Muscle layer of duodenum (tissue), 2 donors: ENCODE measurements at regions not wholly inside any gene's neighbourhood (a gene's known extent, or its start where the extent isn't known, plus 50 kb on each side); places are given as distances from the start of the nearest gene placed in this dataset.

ENCODE experiments used
- H3K27ac ChIP-seq: one replicate; pipeline ENCODE4 v1.7.0; 2013; ENCODE audit warnings: mild to moderate bottlenecking, low read length
- H3K27me3 ChIP-seq: one replicate; pipeline ENCODE4 v1.7.0; 2013; ENCODE audit warnings: low read depth, mild to moderate bottlenecking, control low read depth, low read length
- H3K36me3 ChIP-seq, 2 donors: one replicate each; pipeline ENCODE4 v1.7.0; 2013; ENCODE audit warnings: low read length in 2 of 2, control low read depth in 1 of 2, mild to moderate bottlenecking in 1 of 2; ENCODE audit not compliant: insufficient read depth in 2 of 2, control insufficient read depth in 1 of 2
- H3K4me1 ChIP-seq, 2 donors: one replicate each; pipeline ENCODE4 v1.7.0; 2013; ENCODE audit warnings: low read length in 2 of 2, mild to moderate bottlenecking in 2 of 2, control low read depth in 1 of 2, moderate library complexity in 1 of 2; ENCODE audit not compliant: insufficient read depth in 2 of 2, control insufficient read depth in 1 of 2
- H3K4me3 ChIP-seq, 2 donors: one replicate each; pipeline ENCODE4 v1.7.0; 2013; ENCODE audit warnings: low read length in 2 of 2, low read depth in 1 of 2, mild to moderate bottlenecking in 1 of 2
- H3K9me3 ChIP-seq, 2 donors: one replicate each; pipeline ENCODE4 v1.7.0; 2013; ENCODE audit warnings: low read length in 2 of 2, control low read depth in 1 of 2, mild to moderate bottlenecking in 1 of 2; ENCODE audit not compliant: control insufficient read depth in 1 of 2
- donor health status: healthy.

DNA sequence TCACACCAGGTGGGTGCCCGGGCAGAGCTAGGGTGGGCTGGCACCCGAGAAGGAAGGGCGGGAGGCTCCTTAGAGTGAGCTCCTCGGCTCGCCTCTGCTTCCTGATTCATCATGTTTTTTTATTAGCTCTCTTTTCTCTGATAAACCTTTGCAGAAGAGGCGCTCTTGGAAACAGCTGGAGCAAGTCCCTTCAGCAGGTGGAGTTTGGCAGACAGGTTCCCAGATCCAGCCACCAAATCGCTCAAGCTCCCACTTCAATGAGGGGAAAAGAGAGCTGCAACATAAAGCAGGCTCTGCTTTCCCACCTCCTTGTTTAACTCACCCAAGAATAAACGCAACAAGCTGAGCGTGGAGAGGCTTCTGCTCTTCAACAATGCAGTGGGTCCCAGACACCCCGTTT is 244.8 kb downstream of the TSHZ3 start:
- Histone ChIP-seq H3K27ac (no peak overlapping the region), H3K9me3 (no peaks in the 10 kb centered on the region), H3K27me3 (no peaks in the 10 kb centered on the region), H3K4me3 (no peak overlapping the region), H3K4me1 (peaks cover 0 to 17% of the 10 kb centered on the region in 2 donors), H3K36me3 (no peaks in the 10 kb centered on the region)

DNA sequence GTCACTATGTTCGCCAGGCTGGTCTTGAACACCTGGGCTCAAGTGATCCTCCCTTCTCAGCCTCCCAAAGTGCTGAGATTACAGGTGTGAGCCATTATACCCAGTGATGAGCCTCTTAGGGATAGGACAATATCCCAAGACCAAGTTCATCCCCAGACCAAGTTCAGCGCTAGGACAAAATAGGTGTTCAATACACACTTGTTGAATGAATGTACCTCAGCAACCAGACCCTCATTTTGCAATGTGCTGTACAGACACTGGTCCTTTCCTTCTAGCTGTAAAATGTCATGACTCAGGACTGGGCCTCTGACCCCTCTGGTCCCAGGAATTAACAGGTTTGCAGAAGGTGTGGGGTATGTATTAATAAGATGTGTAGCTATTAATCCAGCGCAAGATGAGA is 246.0 kb downstream of the TSHZ3 start:
- H3K9me3 ChIP-seq, result no peaks in the 10 kb centered on the region
- peaks cover 0 to 14% of the 10 kb centered on the region in 2 donors for H3K4me1 ChIP-seq
- H3K27ac ChIP-seq, result no peak overlapping the region
- H3K4me3 ChIP-seq, result no peak overlapping the region
- no peaks in the 10 kb centered on the region for H3K36me3 ChIP-seq
- no peaks in the 10 kb centered on the region for H3K27me3 ChIP-seq

- no peak overlapping the region for H3K27ac ChIP-seq
- H3K4me1 ChIP-seq, result peaks cover 0 to 14% of the 10 kb centered on the region in 2 donors
- no peak overlapping the region for H3K4me3 ChIP-seq
Observed at GRCh38 chr19:31102674-31103073, 246.6 kb downstream of the TSHZ3 start.

DNA sequence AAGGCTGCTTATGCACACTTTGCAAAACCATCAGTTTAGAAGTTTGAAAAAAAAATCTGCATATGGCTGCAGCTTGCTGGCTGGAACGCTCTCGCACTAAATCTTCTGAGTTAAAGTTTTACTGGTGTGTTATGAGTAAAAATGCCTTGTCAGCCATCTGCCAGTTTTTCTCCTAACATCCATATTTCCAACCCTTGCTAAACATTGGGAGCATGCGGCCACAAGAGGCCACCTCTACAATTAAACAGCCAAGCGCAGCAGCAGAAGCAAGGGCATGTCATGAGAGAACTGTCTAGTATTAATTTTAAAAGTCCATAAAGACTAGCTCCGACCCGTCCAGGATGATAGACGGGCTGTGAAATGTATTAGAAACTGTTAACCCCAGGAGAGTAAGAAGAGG is 248.3 kb downstream of the TSHZ3 start:
- H3K4me1 ChIP-seq, result peaks cover 0 to 14% of the 10 kb centered on the region in 2 donors
- H3K4me3 ChIP-seq, result no peak overlapping the region
- H3K9me3 ChIP-seq, result no peaks in the 10 kb centered on the region
- H3K27ac ChIP-seq, result no peak overlapping the region
- no peaks in the 10 kb centered on the region for H3K36me3 ChIP-seq
- no peaks in the 10 kb centered on the region for H3K27me3 ChIP-seq

More at GRCh38 chr19:31102674-31103073, 246.6 kb downstream of the TSHZ3 start:
- H3K36me3 ChIP-seq, result no peaks in the 10 kb centered on the region
- H3K9me3 ChIP-seq, result no peaks in the 10 kb centered on the region
- H3K27me3 ChIP-seq, result no peaks in the 10 kb centered on the region

DNA sequence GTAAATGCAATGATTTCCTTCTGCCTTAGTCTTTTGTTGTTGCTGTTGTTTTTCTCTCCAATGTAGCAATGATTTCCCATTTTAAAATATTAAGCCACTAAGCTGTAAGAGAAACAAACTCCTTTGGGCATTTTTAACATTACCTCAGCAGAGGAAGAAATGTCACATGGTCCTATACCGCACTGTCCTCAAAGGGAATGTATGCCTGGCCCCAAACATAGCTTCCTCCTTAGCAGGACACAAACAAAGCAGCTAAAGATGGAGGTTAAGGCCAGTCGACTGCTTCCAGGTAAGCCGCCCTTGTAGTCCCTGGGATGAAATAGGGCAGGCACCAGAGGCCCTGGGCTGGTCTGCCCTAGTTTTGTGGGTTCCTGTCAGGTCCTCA is 249.0 kb downstream of the TSHZ3 start:
- no peaks in the 10 kb centered on the region for H3K27me3 ChIP-seq
- no peaks in the 10 kb centered on the region for H3K9me3 ChIP-seq
- no peaks in the 10 kb centered on the region for H3K36me3 ChIP-seq
- H3K4me3 ChIP-seq, result no peak overlapping the region
- H3K4me1 ChIP-seq, result peaks cover 0 to 14% of the 10 kb centered on the region in 2 donors
- no peak overlapping the region for H3K27ac ChIP-seq

DNA sequence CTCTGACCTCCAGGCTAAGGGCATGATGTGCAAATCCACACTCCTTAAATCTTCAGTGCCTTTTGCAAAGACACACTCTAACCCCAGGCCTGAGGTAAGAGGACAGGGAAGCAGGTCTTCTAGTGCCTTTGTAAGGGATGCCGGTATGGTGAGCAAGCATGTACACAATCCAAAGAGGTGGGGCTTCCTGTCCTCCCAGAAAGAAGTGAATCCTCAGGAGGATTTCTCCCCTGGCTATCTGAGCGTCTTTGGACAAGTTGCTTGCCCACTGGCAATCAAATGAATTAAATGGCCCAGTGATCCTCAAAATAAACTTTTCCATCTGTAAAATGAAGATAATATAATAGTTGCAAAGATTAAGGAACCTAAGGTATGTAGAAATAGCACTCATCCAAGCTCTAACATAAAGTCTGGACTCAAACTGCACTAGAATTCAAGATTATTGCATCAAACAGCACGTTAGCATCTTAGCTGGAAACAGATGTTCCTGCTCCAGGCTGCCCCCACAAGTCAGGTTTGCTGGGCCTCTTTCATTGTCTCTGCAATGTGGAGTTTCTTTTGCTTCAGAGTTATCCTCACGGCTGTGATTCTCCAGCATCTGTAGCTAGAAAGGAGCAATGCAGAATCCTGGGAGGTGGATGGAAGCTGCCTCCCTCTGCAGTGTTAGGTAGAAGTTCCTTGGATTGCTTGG is 249.6 kb downstream of the TSHZ3 start:
- Histone ChIP-seq H3K27me3 (no peaks in the 10 kb centered on the region), H3K27ac (no peak overlapping the region), H3K36me3 (no peaks in the 10 kb centered on the region), H3K4me1 (peaks cover 0 to 14% of the 10 kb centered on the region in 2 donors), H3K4me3 (no peak overlapping the region), H3K9me3 (no peaks in the 10 kb centered on the region)

- Histone ChIP-seq H3K4me3 (no peak overlapping the region), H3K27me3 (no peaks in the 10 kb centered on the region), H3K4me1 (peaks cover 0 to 14% of the 10 kb centered on the region in 2 donors), H3K27ac (no peak overlapping the region), H3K9me3 (no peaks in the 10 kb centered on the region), H3K36me3 (no peaks in the 10 kb centered on the region)
Observed at GRCh38 chr19:31098836-31099235, 250.4 kb downstream of the TSHZ3 start.

DNA sequence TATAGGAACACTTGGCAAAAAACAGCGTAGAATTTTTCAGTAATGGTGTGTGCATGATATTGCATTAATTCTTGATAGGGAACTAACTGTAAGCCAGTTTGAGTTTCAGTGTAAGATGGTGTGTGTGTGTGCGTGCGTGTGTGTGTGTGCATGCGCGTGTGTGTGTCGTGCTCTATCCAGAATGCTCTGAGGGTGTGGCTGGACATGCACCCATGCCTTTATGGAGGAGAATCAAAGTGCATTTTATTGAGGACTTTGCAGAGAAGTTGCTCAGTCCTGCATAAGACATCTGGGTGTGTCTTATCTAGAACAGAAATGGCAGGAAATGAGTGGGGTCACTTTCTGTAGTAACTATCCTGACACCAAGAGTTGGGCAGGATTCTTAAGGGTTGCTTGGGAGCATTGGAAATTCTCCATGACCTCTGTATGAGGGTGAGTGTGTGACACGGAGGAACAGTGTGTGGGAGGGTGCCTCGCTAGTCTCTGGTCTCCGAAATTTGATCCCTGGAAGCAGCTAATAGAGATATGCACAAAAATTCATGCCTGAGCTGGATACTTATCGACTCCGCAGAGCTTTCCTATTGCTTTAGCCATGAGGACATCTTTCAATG is 252.2 kb downstream of the TSHZ3 start:
- H3K36me3 ChIP-seq, result no peaks in the 10 kb centered on the region
- no peaks in the 10 kb centered on the region for H3K9me3 ChIP-seq
- H3K4me3 ChIP-seq, result no peak overlapping the region
- no peaks in the 10 kb centered on the region for H3K27me3 ChIP-seq
- H3K4me1 ChIP-seq, result peaks cover 0 to 14% of the 10 kb centered on the region in 2 donors
- no peak overlapping the region for H3K27ac ChIP-seq

- Histone ChIP-seq H3K4me1 (peaks cover 0 to 12% of the 10 kb centered on the region in 2 donors), H3K36me3 (no peaks in the 10 kb centered on the region), H3K4me3 (no peak overlapping the region), H3K27ac (no peak overlapping the region), H3K27me3 (no peaks in the 10 kb centered on the region), H3K9me3 (no peaks in the 10 kb centered on the region)
Observed at GRCh38 chr19:31096062-31096830, 253.0 kb downstream of the TSHZ3 start.

GRCh38 chr19:31095100-31095804 is 254.0 kb downstream of the TSHZ3 start:
- no peaks in the 10 kb centered on the region for H3K9me3 ChIP-seq
- no peak overlapping the region for H3K27ac ChIP-seq
- H3K4me1 ChIP-seq, result peaks cover 0 to 2% of the 10 kb centered on the region in 2 donors
- no peaks in the 10 kb centered on the region for H3K36me3 ChIP-seq
- no peaks in the 10 kb centered on the region for H3K27me3 ChIP-seq
- no peak overlapping the region for H3K4me3 ChIP-seq

DNA sequence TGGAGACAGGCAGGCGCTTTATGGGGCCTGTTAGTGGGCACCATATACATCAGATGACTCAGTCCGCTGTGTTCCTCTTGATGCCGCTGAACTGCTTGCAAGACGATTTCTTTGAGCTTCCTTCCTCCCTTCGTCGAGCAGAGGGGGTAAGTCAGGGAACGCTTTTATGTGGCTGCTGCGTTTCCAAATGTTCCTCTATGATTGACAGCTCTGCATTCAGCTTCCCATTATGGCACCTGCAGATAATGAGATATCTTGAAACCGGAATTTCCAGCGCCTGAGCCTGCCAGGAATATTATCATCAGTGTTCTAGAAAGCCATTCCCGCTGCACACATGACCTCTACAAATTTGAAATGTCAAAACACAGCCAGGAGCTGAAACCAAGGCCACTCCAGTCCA is 257.0 kb downstream of the TSHZ3 start:
- no peak overlapping the region for H3K27ac ChIP-seq
- H3K27me3 ChIP-seq, result no peaks in the 10 kb centered on the region
- no peaks in the 10 kb centered on the region for H3K36me3 ChIP-seq
- H3K9me3 ChIP-seq, result no peaks in the 10 kb centered on the region
- no peak overlapping the region for H3K4me3 ChIP-seq
- no peaks in the 10 kb centered on the region for H3K4me1 ChIP-seq
